HepG2 (cell line): ENCODE measurements at regions not wholly inside any gene's neighbourhood (a gene's known extent, or its start where the extent isn't known, plus 50 kb on each side); places are given as distances from the start of the nearest gene placed in this dataset.

ENCODE experiments used
- ATAC-seq: fragments of 200-7000 bp; cut with Tn5 transposase; 3 replicates; pipeline ENCODE4 v1.9.1; 2020; ENCODE audit warnings: mild to moderate bottlenecking, moderate library complexity
- BruUV-seq: library from RNA; stranded (reverse); fragments of 400-500 nt; replicated peaks from 2 replicates; lab custom pipeline; 2021; lab: Mats Ljungman, UMichigan
- CTCF ChIA-PET: fragments of 300-600 bp; formaldehyde crosslinking; extraction: SDS; loops from one replicate; lab custom pipeline; 2021; ENCODE audit warnings: low total read pairs, inconsistent platforms, low intra/inter-chr PET ratio; lab: Yijun Ruan, JAX
- POLR2A ChIA-PET: fragments of 350-600 bp; sonication (Branson Sonifier 250); formaldehyde crosslinking; loops from one replicate; lab custom pipeline; 2020; ENCODE audit warnings: antibody characterized with exemption, inconsistent platforms; lab: Yijun Ruan, JAX
- DNase-seq: peaks from one replicate; pipeline ENCODE4 v3.0.0-alpha.2; 2015; ENCODE audit warnings: low spot score
- FAIRE-seq: peaks from 3 replicates; lab custom pipeline; 2011; peaks lifted over from hg19 to GRCh38; lab: Jason Lieb, UNC
- H2AFZ ChIP-seq: one replicate; pipeline ENCODE4 v1.6.1; 2011; ENCODE audit warnings: low read length, inconsistent platforms
- H3K27ac ChIP-seq: fragments of 300-600 bp; 3 replicates; pipeline ENCODE4 v1.8.0; 2011; ENCODE audit warnings: mixed run types, mild to moderate bottlenecking, mixed read lengths, low read length, inconsistent platforms; ENCODE audit not compliant: insufficient read depth; ENCODE audit errors: extremely low read length
- H3K27me3 ChIP-seq, 2 experiments: fragments of 200-600 bp in 1 of 2; 2 replicates in 1 of 2; 3 replicates in 1 of 2; pipeline versions ENCODE4 v1.6.0 to v1.8.0; 2011; ENCODE audit warnings: low read length in 2 of 2, mild to moderate bottlenecking in 2 of 2, moderate library complexity in 2 of 2, inconsistent platforms in 1 of 2; ENCODE audit not compliant: insufficient read depth in 2 of 2, control insufficient read depth in 1 of 2
- H3K36me3 ChIP-seq, 2 experiments: fragments of 200-600 bp in 1 of 2; replicated peaks in 1 of 2; 2 replicates in 1 of 2; 3 replicates in 1 of 2; pipeline versions ENCODE4 v1.5.1 to v1.8.0; 2011; ENCODE audit warnings: low read length in 2 of 2, inconsistent platforms in 1 of 2; ENCODE audit not compliant: insufficient read depth in 2 of 2, control insufficient read depth in 1 of 2
- H3K4me1 ChIP-seq: 2 replicates; pipeline ENCODE4 v1.5.1; 2012; ENCODE audit warnings: low read length, inconsistent platforms; ENCODE audit not compliant: insufficient read depth
- H3K4me2 ChIP-seq: 2 replicates; pipeline ENCODE4 v1.6.0; 2011; ENCODE audit warnings: low read depth, low read length, inconsistent platforms
- H3K4me3 ChIP-seq, 3 experiments: fragments of 200-600 bp in 1 of 3; sonication (generic), shearing (Covaris generic) in 1 of 3; replicated peaks in 1 of 3; 2 replicates each; pipeline ENCODE4 v1.5.1; 2011 to 2016; ENCODE audit warnings: low read length in 3 of 3, inconsistent platforms in 2 of 3, low read depth in 2 of 3, mild to moderate bottlenecking in 2 of 3, control low read depth in 1 of 3, mixed read lengths in 1 of 3; ENCODE audit not compliant: insufficient read depth in 1 of 3
- H3K79me2 ChIP-seq: one replicate; pipeline ENCODE4 v1.6.1; 2011; ENCODE audit warnings: low read length, inconsistent platforms; ENCODE audit not compliant: insufficient read depth
- H3K9ac ChIP-seq: 2 replicates; pipeline ENCODE4 v1.6.0; 2011; ENCODE audit warnings: mild to moderate bottlenecking, low read depth, low read length, inconsistent platforms; ENCODE audit not compliant: insufficient read depth
- H3K9me3 ChIP-seq: 2 replicates; pipeline ENCODE4 v1.5.1; 2012; ENCODE audit warnings: mild to moderate bottlenecking, low read length
- H4K20me1 ChIP-seq: 2 replicates; pipeline ENCODE4 v1.6.0; 2011; ENCODE audit warnings: inconsistent platforms, mild to moderate bottlenecking, low read length, moderate library complexity; ENCODE audit not compliant: insufficient read depth
- ARNTL ChIP-seq: sonication (generic); formaldehyde crosslinking; IDR thresholded peaks from 2 replicates; pipeline ENCODE4 v1.4.0; 2020; ENCODE audit warnings: mild to moderate bottlenecking, missing genetic modification reagents
- CHCHD3 ChIP-seq: sonication (generic); formaldehyde crosslinking; IDR thresholded peaks from 2 replicates; pipeline ENCODE4 v1.8.0; 2022; ENCODE audit warnings: mild to moderate bottlenecking, missing genetic modification reagents, moderate library complexity
- DMAP1 ChIP-seq: IDR thresholded peaks from 2 replicates; pipeline ENCODE4 v1.6.1; 2016
- FOXO1 ChIP-seq: sonication (generic); formaldehyde crosslinking; IDR thresholded peaks from 2 replicates; pipeline ENCODE4 v1.4.0; 2020; ENCODE audit warnings: missing genetic modification reagents
- GATAD2A ChIP-seq: IDR thresholded peaks from 2 replicates; pipeline ENCODE4 v1.6.1; 2016
- GPN1 ChIP-seq: sonication (generic); formaldehyde crosslinking; IDR thresholded peaks from 2 replicates; pipeline ENCODE4 v1.5.1; 2020; ENCODE audit warnings: missing genetic modification reagents, borderline replicate concordance
- GTF2F1 ChIP-seq: fragments of 150-350 bp; IDR thresholded peaks from 2 replicates; pipeline ENCODE4 v1.6.1; 2014; ENCODE audit warnings: low read length
- HDAC2 ChIP-seq: sonication (generic); formaldehyde crosslinking; IDR thresholded peaks from 2 replicates; pipeline ENCODE4 v1.4.0; 2020; ENCODE audit warnings: missing genetic modification reagents
- HMGXB3 ChIP-seq: sonication (generic); formaldehyde crosslinking; IDR thresholded peaks from 2 replicates; pipeline ENCODE4 v1.4.0; 2020; ENCODE audit warnings: missing genetic modification reagents, borderline replicate concordance
- SMAD1 ChIP-seq: sonication (generic); formaldehyde crosslinking; IDR thresholded peaks from 2 replicates; pipeline ENCODE4 v1.4.0; 2020; ENCODE audit warnings: missing genetic modification reagents, low read depth, mild to moderate bottlenecking, borderline replicate concordance
- ZNF441 ChIP-seq: sonication (generic); formaldehyde crosslinking; IDR thresholded peaks from 2 replicates; pipeline ENCODE4 v1.7.0; 2021; ENCODE audit warnings: missing genetic modification reagents, borderline replicate concordance
- in situ Hi-C: cut with HindIII; loops from 2 replicates; pipeline ENCODE4 v1.10.0; 2017; ENCODE audit warnings: low pct_unique_long_range_greater_than_20kb; ENCODE audit not compliant: extremely low pct_ligation_motif_present
- intact Hi-C: fragments of 100-400 bp; cut with micrococcal nuclease; formaldehyde crosslinking; loops from one replicate; pipeline ENCODE4 v1.10.0; 2022; ENCODE audit not compliant: unreplicated experiment

- CTCF ChIA-PET, result no interaction called here
Measured at GRCh38 chr1:187847531-187847930, 1018.8 kb downstream of the PLA2G4A start.

More at GRCh38 chr1:187847531-187847930, 1018.8 kb downstream of the PLA2G4A start:
- H3K79me2 ChIP-seq, result no peaks in the 10 kb centered on the region
- no peak overlapping the region for H2AFZ ChIP-seq
- FAIRE-seq, result no peak
- no peak for TF ChIP-seq FOXO1
- TF ChIP-seq HMGXB3 (CRISPR knock-in tag), result no peak
- TF ChIP-seq ARNTL (CRISPR knock-in tag), result no peak
- no peak for TF ChIP-seq SMAD1 (CRISPR knock-in tag)
- TF ChIP-seq GPN1 (CRISPR knock-in tag), result no peak
- TF ChIP-seq DMAP1 (CRISPR knock-in tag), result no peak
- no peak for TF ChIP-seq CHCHD3 (CRISPR knock-in tag)
- TF ChIP-seq GATAD2A, result no peak
- no peak for TF ChIP-seq HDAC2 (CRISPR knock-in tag)
- no peak for TF ChIP-seq ZNF441 (CRISPR knock-in tag)
- TF ChIP-seq GTF2F1, result no peak
- DNase-seq, result no peak
- intact Hi-C loops (no loop called here), in situ Hi-C loops (no loop called here)
- no peaks in the 10 kb centered on the region for H3K27me3 ChIP-seq
- ATAC-seq, result no peak
- no peak overlapping the region for H3K9ac ChIP-seq
- no peaks in the 10 kb centered on the region for H3K36me3 ChIP-seq
- H3K9me3 ChIP-seq, result no peaks in the 10 kb centered on the region
- H3K4me2 ChIP-seq, result no peak overlapping the region
- H3K27ac ChIP-seq, result no peak overlapping the region
- H3K4me1 ChIP-seq, result no peaks in the 10 kb centered on the region
- no TSS peak for BruUV-seq
- no peaks in the 10 kb centered on the region for H4K20me1 ChIP-seq
- no peak overlapping the region for H3K4me3 ChIP-seq
- POLR2A ChIA-PET, result no interaction called here
